ENCODE measurements at regions not wholly inside any gene's neighbourhood (a gene's known extent, or its start where the extent isn't known, plus 50 kb on each side); places are given as distances from the start of the nearest gene placed in this dataset.

- DNase-seq = no peak
These were observed 190.5 kb upstream of the TWIST2 start for GRCh38 chr2:238657132-238658053.

GRCh38 chr2:238658054-238658407, 189.9 kb upstream of the TWIST2 start:
- no peak for DNase-seq

GRCh38 chr2:238658820-238659219, 189.1 kb upstream of the TWIST2 start:
- DNase-seq = no peak

GRCh38 chr2:238659231-238659630, 188.7 kb upstream of the TWIST2 start:
- DNase-seq = no peak

GRCh38 chr2:238663586-238663985, 184.3 kb upstream of the TWIST2 start:
- no peak for DNase-seq

GRCh38 chr2:238665919-238666318, 182.0 kb upstream of the TWIST2 start:
- no peak for DNase-seq

- no peak for DNase-seq
These were observed 181.3 kb upstream of the TWIST2 start for GRCh38 chr2:238666543-238666942.

GRCh38 chr2:238667008-238667407, 180.9 kb upstream of the TWIST2 start:
- no peak for DNase-seq

- DNase-seq = no peak
These were observed 180.2 kb upstream of the TWIST2 start for GRCh38 chr2:238667639-238668038.

GRCh38 chr2:238668426-238668825, 179.5 kb upstream of the TWIST2 start:
- DNase-seq = no peak

GRCh38 chr2:238669046-238669445, 178.8 kb upstream of the TWIST2 start:
- no peak for DNase-seq

GRCh38 chr2:238669581-238670080, 178.3 kb upstream of the TWIST2 start:
- DNase-seq = no peak

GRCh38 chr2:238670111-238670585, 177.7 kb upstream of the TWIST2 start:
- no peak for DNase-seq

GRCh38 chr2:238682536-238682935, 165.3 kb upstream of the TWIST2 start:
- no peak for DNase-seq

GRCh38 chr2:238684362-238685326, 163.2 kb upstream of the TWIST2 start:
- DNase-seq = no peak

- no peak for DNase-seq
These were observed 162.6 kb upstream of the TWIST2 start for GRCh38 chr2:238685327-238685709.

- DNase-seq = no peak
These were observed 162.2 kb upstream of the TWIST2 start for GRCh38 chr2:238685713-238686112.

- no peak for DNase-seq
These were observed 161.7 kb upstream of the TWIST2 start for GRCh38 chr2:238686223-238686622.

GRCh38 chr2:238688193-238689153, 159.4 kb upstream of the TWIST2 start:
- DNase-seq = no peak

- no peak for DNase-seq
These were observed 158.6 kb upstream of the TWIST2 start for GRCh38 chr2:238689331-238689730.

- no peak for DNase-seq
These were observed 158.0 kb upstream of the TWIST2 start for GRCh38 chr2:238689871-238690389.

GRCh38 chr2:238690511-238690910, 157.4 kb upstream of the TWIST2 start:
- DNase-seq = no peak

Data from NCI-H524 treated with DMSO at 0.1 percent for 48 hours (cell line).